ENCODE measurements at regions not wholly inside any gene's neighbourhood (a gene's known extent, or its start where the extent isn't known, plus 50 kb on each side); places are given as distances from the start of the nearest gene placed in this dataset.
"Not testable (repeated sequence)": the region's sequence is repeated elsewhere in the genome, so short reads cannot be mapped to it uniquely, and the experiment has no call there.

GRCh38 chr2:110320834-110321563 lies 108.7 kb upstream of the MTLN start:
- CTCF ChIA-PET; H3K4me1 ChIP-seq; H3K36me3 ChIP-seq (ENCODE audit: control insufficient read depth, insufficient read depth, low read length); H3K4me3 Mint-ChIP-seq (ENCODE audit: unreplicated experiment); DNase-seq; POLR2A ChIA-PET; H3K27ac Mint-ChIP-seq (ENCODE audit: unreplicated experiment); BruUV-seq (replicated peaks); H3K27me3 Mint-ChIP-seq (ENCODE audit: insufficient read depth, unreplicated experiment); H3K9me3 ChIP-seq; H3K36me3 Mint-ChIP-seq (ENCODE audit: insufficient read depth, unreplicated experiment); intact Hi-C loops (cut with micrococcal nuclease; ENCODE audit: unreplicated experiment); H3K4me3 ChIP-seq (ENCODE audit: low read depth, low read length); H3K4me1 Mint-ChIP-seq (ENCODE audit: low read depth, unreplicated experiment); H3K27me3 ChIP-seq (replicated peaks; ENCODE audit: control insufficient read depth, insufficient read depth, low read length); H3K9me3 Mint-ChIP-seq (ENCODE audit: unreplicated experiment): not testable (repeated sequence)

GRCh38 chr2:110318898-110319297 lies 106.6 kb upstream of the MTLN start:
- H3K36me3 ChIP-seq (ENCODE audit: control insufficient read depth, insufficient read depth, low read length); H3K4me1 ChIP-seq; H3K27me3 ChIP-seq (replicated peaks; ENCODE audit: control insufficient read depth, insufficient read depth, low read length); H3K9me3 Mint-ChIP-seq (ENCODE audit: unreplicated experiment); POLR2A ChIA-PET; H3K4me3 ChIP-seq (ENCODE audit: low read depth, low read length); H3K27ac Mint-ChIP-seq (ENCODE audit: unreplicated experiment); H3K36me3 Mint-ChIP-seq (ENCODE audit: insufficient read depth, unreplicated experiment); DNase-seq; H3K4me1 Mint-ChIP-seq (ENCODE audit: low read depth, unreplicated experiment); H3K9me3 ChIP-seq; H3K27me3 Mint-ChIP-seq (ENCODE audit: insufficient read depth, unreplicated experiment); CTCF ChIA-PET; BruUV-seq (replicated peaks); H3K4me3 Mint-ChIP-seq (ENCODE audit: unreplicated experiment); intact Hi-C loops (cut with micrococcal nuclease; ENCODE audit: unreplicated experiment): not testable (repeated sequence)

- H3K9me3 ChIP-seq; H3K4me1 ChIP-seq; DNase-seq; BruUV-seq (replicated peaks); H3K36me3 ChIP-seq (ENCODE audit: control insufficient read depth, insufficient read depth, low read length); H3K27ac Mint-ChIP-seq (ENCODE audit: unreplicated experiment); CTCF ChIA-PET; H3K36me3 Mint-ChIP-seq (ENCODE audit: insufficient read depth, unreplicated experiment); H3K9me3 Mint-ChIP-seq (ENCODE audit: unreplicated experiment); H3K4me3 Mint-ChIP-seq (ENCODE audit: unreplicated experiment); H3K4me3 ChIP-seq (ENCODE audit: low read depth, low read length); intact Hi-C loops (cut with micrococcal nuclease; ENCODE audit: unreplicated experiment); H3K27me3 ChIP-seq (replicated peaks; ENCODE audit: control insufficient read depth, insufficient read depth, low read length); POLR2A ChIA-PET; H3K27me3 Mint-ChIP-seq (ENCODE audit: insufficient read depth, unreplicated experiment); H3K4me1 Mint-ChIP-seq (ENCODE audit: low read depth, unreplicated experiment): not testable (repeated sequence)
Measured at GRCh38 chr2:110317377-110317776, 105.0 kb upstream of the MTLN start.

GRCh38 chr2:110316051-110316865 lies 103.9 kb upstream of the MTLN start:
- CTCF ChIA-PET; H3K4me1 Mint-ChIP-seq (ENCODE audit: low read depth, unreplicated experiment); intact Hi-C loops (cut with micrococcal nuclease; ENCODE audit: unreplicated experiment); H3K27me3 ChIP-seq (replicated peaks; ENCODE audit: control insufficient read depth, insufficient read depth, low read length); H3K4me3 ChIP-seq (ENCODE audit: low read depth, low read length); H3K9me3 ChIP-seq; H3K4me1 ChIP-seq; BruUV-seq (replicated peaks); H3K36me3 ChIP-seq (ENCODE audit: control insufficient read depth, insufficient read depth, low read length); H3K27ac Mint-ChIP-seq (ENCODE audit: unreplicated experiment); H3K9me3 Mint-ChIP-seq (ENCODE audit: unreplicated experiment); H3K27me3 Mint-ChIP-seq (ENCODE audit: insufficient read depth, unreplicated experiment); H3K4me3 Mint-ChIP-seq (ENCODE audit: unreplicated experiment); POLR2A ChIA-PET; DNase-seq; H3K36me3 Mint-ChIP-seq (ENCODE audit: insufficient read depth, unreplicated experiment): not testable (repeated sequence)

- H3K27ac Mint-ChIP-seq (ENCODE audit: unreplicated experiment); CTCF ChIA-PET; DNase-seq; H3K4me3 ChIP-seq (ENCODE audit: low read depth, low read length); POLR2A ChIA-PET; H3K9me3 ChIP-seq; BruUV-seq (replicated peaks); H3K9me3 Mint-ChIP-seq (ENCODE audit: unreplicated experiment); H3K4me1 ChIP-seq; H3K4me3 Mint-ChIP-seq (ENCODE audit: unreplicated experiment); H3K27me3 ChIP-seq (replicated peaks; ENCODE audit: control insufficient read depth, insufficient read depth, low read length); H3K36me3 Mint-ChIP-seq (ENCODE audit: insufficient read depth, unreplicated experiment); intact Hi-C loops (cut with micrococcal nuclease; ENCODE audit: unreplicated experiment); H3K27me3 Mint-ChIP-seq (ENCODE audit: insufficient read depth, unreplicated experiment); H3K4me1 Mint-ChIP-seq (ENCODE audit: low read depth, unreplicated experiment); H3K36me3 ChIP-seq (ENCODE audit: control insufficient read depth, insufficient read depth, low read length): not testable (repeated sequence)
Measured at GRCh38 chr2:110315054-110315820, 102.9 kb upstream of the MTLN start.

- peak overlapping the region; percentile 19 for H3K4me3 ChIP-seq (ENCODE audit: low read depth, low read length)
- H3K27me3 ChIP-seq (replicated peaks; ENCODE audit: control insufficient read depth, insufficient read depth, low read length); H3K36me3 ChIP-seq (ENCODE audit: control insufficient read depth, insufficient read depth, low read length); H3K4me1 Mint-ChIP-seq (ENCODE audit: low read depth, unreplicated experiment); H3K36me3 Mint-ChIP-seq (ENCODE audit: insufficient read depth, unreplicated experiment); intact Hi-C loops (cut with micrococcal nuclease; ENCODE audit: unreplicated experiment); H3K4me1 ChIP-seq; POLR2A ChIA-PET; H3K9me3 ChIP-seq; H3K9me3 Mint-ChIP-seq (ENCODE audit: unreplicated experiment); H3K27me3 Mint-ChIP-seq (ENCODE audit: insufficient read depth, unreplicated experiment); CTCF ChIA-PET: not testable (repeated sequence)
- peak; percentile 51 to 70 for DNase-seq
- peak overlapping the region; percentile 87 for H3K27ac Mint-ChIP-seq (ENCODE audit: unreplicated experiment)
- BruUV-seq (replicated peaks) = TSS peak; percentile 76
- H3K4me3 Mint-ChIP-seq (ENCODE audit: unreplicated experiment) = peak overlapping the region; percentile 61
Measured at GRCh38 chr2:110314472-110314871, 102.1 kb upstream of the MTLN start.
